ENCODE measurements at regions not wholly inside any gene's neighbourhood (a gene's known extent, or its start where the extent isn't known, plus 50 kb on each side); places are given as distances from the start of the nearest gene placed in this dataset.

- Histone ChIP-seq H3K36me3 (ENCODE audit: control insufficient read depth in 4 of 4, insufficient read depth in 4 of 4, low read length in 3 of 4) (no peaks in the 10 kb centered on the region), H3K27ac (ENCODE audit: insufficient read depth in 1 of 2, low read depth in 1 of 2, low read length in 2 of 2, poor library complexity in 1 of 2, severe bottlenecking in 2 of 2) (no peak overlapping the region), H3K9me3 (ENCODE audit: control extremely low read depth in 1 of 5, control insufficient read depth in 4 of 5, insufficient read depth in 2 of 5, low read depth in 1 of 5, low read length in 4 of 5) (peaks cover 0 to 2% (median 0%) of the 10 kb centered on the region in 5 experiments), H3K4me1 (ENCODE audit: control extremely low read depth in 1 of 4, control insufficient read depth in 4 of 4, insufficient read depth in 4 of 4, low read length in 3 of 4) (no peaks in the 10 kb centered on the region), H3K4me3 (ENCODE audit: control insufficient read depth in 1 of 7, extremely low read depth in 1 of 7, insufficient read depth in 4 of 7, low read depth in 2 of 7, low read length in 6 of 7) (no peak overlapping the region), H3K27me3 (replicated peaks in 2 of 5; ENCODE audit: control insufficient read depth in 4 of 5, insufficient read depth in 5 of 5, low read length in 4 of 5) (no peaks in the 10 kb centered on the region)
- WGBS (ENCODE audit: insufficient coverage), result 88% methylated on average over 1 of the region's 2 CpGs
- ChIA-PET POLR2A (no interaction called here), CTCF (no interaction called here)
- no peak for DNase-seq
Measured at GRCh38 chr9:83153030-83153429, 90.1 kb upstream of the RASEF start.

- peaks cover 0 to 5% (median 0%) of the 10 kb centered on the region in 5 experiments for H3K9me3 ChIP-seq (ENCODE audit: control extremely low read depth in 1 of 5, control insufficient read depth in 4 of 5, insufficient read depth in 2 of 5, low read depth in 1 of 5, low read length in 4 of 5)
- H3K4me1 ChIP-seq (ENCODE audit: control extremely low read depth in 1 of 4, control insufficient read depth in 4 of 4, insufficient read depth in 4 of 4, low read length in 3 of 4), result no peaks in the 10 kb centered on the region
- no peaks in the 10 kb centered on the region for H3K27me3 ChIP-seq (replicated peaks in 2 of 5; ENCODE audit: control insufficient read depth in 4 of 5, insufficient read depth in 5 of 5, low read length in 4 of 5)
- no peak overlapping the region for H3K27ac ChIP-seq (ENCODE audit: insufficient read depth in 1 of 2, low read depth in 1 of 2, low read length in 2 of 2, poor library complexity in 1 of 2, severe bottlenecking in 2 of 2)
- H3K4me3 ChIP-seq (ENCODE audit: control insufficient read depth in 1 of 7, extremely low read depth in 1 of 7, insufficient read depth in 4 of 7, low read depth in 2 of 7, low read length in 6 of 7), result no peak overlapping the region
- POLR2A ChIA-PET, result no interaction called here
- CTCF ChIA-PET, result no interaction called here
- no peak for DNase-seq
- WGBS (ENCODE audit: insufficient coverage), result no CpG with 5 or more reads among the region's 4 CpGs
- no peaks in the 10 kb centered on the region for H3K36me3 ChIP-seq (ENCODE audit: control insufficient read depth in 4 of 4, insufficient read depth in 4 of 4, low read length in 3 of 4)
Measured at GRCh38 chr9:83151627-83152137, 88.7 kb upstream of the RASEF start.

- no peak for DNase-seq
- WGBS (ENCODE audit: insufficient coverage), result 100% methylated on average over 1 of the region's 10 CpGs
- no peak overlapping the region for H3K4me3 ChIP-seq (ENCODE audit: control insufficient read depth in 1 of 7, extremely low read depth in 1 of 7, insufficient read depth in 4 of 7, low read depth in 2 of 7, low read length in 6 of 7)
- no peaks in the 10 kb centered on the region for H3K4me1 ChIP-seq (ENCODE audit: control extremely low read depth in 1 of 4, control insufficient read depth in 4 of 4, insufficient read depth in 4 of 4, low read length in 3 of 4)
- POLR2A ChIA-PET, result no interaction called here
- CTCF ChIA-PET, result no interaction called here
- no peaks in the 10 kb centered on the region for H3K27me3 ChIP-seq (replicated peaks in 2 of 5; ENCODE audit: control insufficient read depth in 4 of 5, insufficient read depth in 5 of 5, low read length in 4 of 5)
- no peak overlapping the region for H3K27ac ChIP-seq (ENCODE audit: insufficient read depth in 1 of 2, low read depth in 1 of 2, low read length in 2 of 2, poor library complexity in 1 of 2, severe bottlenecking in 2 of 2)
- H3K9me3 ChIP-seq (ENCODE audit: control extremely low read depth in 1 of 5, control insufficient read depth in 4 of 5, insufficient read depth in 2 of 5, low read depth in 1 of 5, low read length in 4 of 5), result peaks cover 0 to 5% (median 0%) of the 10 kb centered on the region in 5 experiments
- no peaks in the 10 kb centered on the region for H3K36me3 ChIP-seq (ENCODE audit: control insufficient read depth in 4 of 4, insufficient read depth in 4 of 4, low read length in 3 of 4)
Measured at GRCh38 chr9:83147315-83148149, 84.6 kb upstream of the RASEF start.

- POLR2A ChIA-PET, result interaction anchor here (0.6 kb wide), 1 partner anchor 52 kb away, joined by 3 read pairs; no protein-coding TSS in a partner anchor
Measured at GRCh38 chr9:83146325-83146724, 83.4 kb upstream of the RASEF start.

GRCh38 chr9:83144492-83144891 is 81.5 kb upstream of the RASEF start:
- H3K9me3 ChIP-seq (ENCODE audit: control extremely low read depth in 1 of 5, control insufficient read depth in 4 of 5, insufficient read depth in 2 of 5, low read depth in 1 of 5, low read length in 4 of 5), result peaks cover 0 to 5% (median 0%) of the 10 kb centered on the region in 5 experiments
- no peak overlapping the region for H3K4me3 ChIP-seq (ENCODE audit: control insufficient read depth in 1 of 7, extremely low read depth in 1 of 7, insufficient read depth in 4 of 7, low read depth in 2 of 7, low read length in 6 of 7)
- no peaks in the 10 kb centered on the region for H3K36me3 ChIP-seq (ENCODE audit: control insufficient read depth in 4 of 4, insufficient read depth in 4 of 4, low read length in 3 of 4)
- CTCF ChIA-PET, result no interaction called here
- POLR2A ChIA-PET, result no interaction called here
- no peak for DNase-seq
- H3K27me3 ChIP-seq (replicated peaks in 2 of 5; ENCODE audit: control insufficient read depth in 4 of 5, insufficient read depth in 5 of 5, low read length in 4 of 5), result no peaks in the 10 kb centered on the region
- H3K4me1 ChIP-seq (ENCODE audit: control extremely low read depth in 1 of 4, control insufficient read depth in 4 of 4, insufficient read depth in 4 of 4, low read length in 3 of 4), result no peaks in the 10 kb centered on the region
- H3K27ac ChIP-seq (ENCODE audit: insufficient read depth in 1 of 2, low read depth in 1 of 2, low read length in 2 of 2, poor library complexity in 1 of 2, severe bottlenecking in 2 of 2), result no peak overlapping the region

More at GRCh38 chr9:83146325-83146724, 83.4 kb upstream of the RASEF start:
- Histone ChIP-seq H3K27ac (ENCODE audit: insufficient read depth in 1 of 2, low read depth in 1 of 2, low read length in 2 of 2, poor library complexity in 1 of 2, severe bottlenecking in 2 of 2) (no peak overlapping the region), H3K4me3 (ENCODE audit: control insufficient read depth in 1 of 7, extremely low read depth in 1 of 7, insufficient read depth in 4 of 7, low read depth in 2 of 7, low read length in 6 of 7) (no peak overlapping the region), H3K36me3 (ENCODE audit: control insufficient read depth in 4 of 4, insufficient read depth in 4 of 4, low read length in 3 of 4) (no peaks in the 10 kb centered on the region), H3K4me1 (ENCODE audit: control extremely low read depth in 1 of 4, control insufficient read depth in 4 of 4, insufficient read depth in 4 of 4, low read length in 3 of 4) (no peaks in the 10 kb centered on the region), H3K9me3 (ENCODE audit: control extremely low read depth in 1 of 5, control insufficient read depth in 4 of 5, insufficient read depth in 2 of 5, low read depth in 1 of 5, low read length in 4 of 5) (peaks cover 0 to 5% (median 0%) of the 10 kb centered on the region in 5 experiments), H3K27me3 (replicated peaks in 2 of 5; ENCODE audit: control insufficient read depth in 4 of 5, insufficient read depth in 5 of 5, low read length in 4 of 5) (no peaks in the 10 kb centered on the region)
- DNase-seq, result no peak
- CTCF ChIA-PET, result no interaction called here
- WGBS (ENCODE audit: insufficient coverage), result 100% methylated on average over 2 of the region's 4 CpGs

- H3K27me3 ChIP-seq (replicated peaks in 2 of 5; ENCODE audit: control insufficient read depth in 4 of 5, insufficient read depth in 5 of 5, low read length in 4 of 5), result no peaks in the 10 kb centered on the region
- ChIA-PET POLR2A (no interaction called here), CTCF (no interaction called here)
Measured at GRCh38 chr9:83142389-83142788, 79.4 kb upstream of the RASEF start.

GRCh38 chr9:83141887-83142286 is 78.9 kb upstream of the RASEF start:
- no peaks in the 10 kb centered on the region for H3K9me3 ChIP-seq (ENCODE audit: control extremely low read depth in 1 of 5, control insufficient read depth in 4 of 5, insufficient read depth in 2 of 5, low read depth in 1 of 5, low read length in 4 of 5)
- POLR2A ChIA-PET, result no interaction called here
- no peaks in the 10 kb centered on the region for H3K4me1 ChIP-seq (ENCODE audit: control extremely low read depth in 1 of 4, control insufficient read depth in 4 of 4, insufficient read depth in 4 of 4, low read length in 3 of 4)
- no peak overlapping the region for H3K27ac ChIP-seq (ENCODE audit: insufficient read depth in 1 of 2, low read depth in 1 of 2, low read length in 2 of 2, poor library complexity in 1 of 2, severe bottlenecking in 2 of 2)
- no peak overlapping the region for H3K4me3 ChIP-seq (ENCODE audit: control insufficient read depth in 1 of 7, extremely low read depth in 1 of 7, insufficient read depth in 4 of 7, low read depth in 2 of 7, low read length in 6 of 7)
- no peaks in the 10 kb centered on the region for H3K27me3 ChIP-seq (replicated peaks in 2 of 5; ENCODE audit: control insufficient read depth in 4 of 5, insufficient read depth in 5 of 5, low read length in 4 of 5)
- H3K36me3 ChIP-seq (ENCODE audit: control insufficient read depth in 4 of 4, insufficient read depth in 4 of 4, low read length in 3 of 4), result no peaks in the 10 kb centered on the region
- CTCF ChIA-PET, result interaction anchor here (1.0 kb wide), 1 partner anchor 9 kb away, joined by 3 read pairs; no protein-coding TSS in a partner anchor
- no peak for DNase-seq

More at GRCh38 chr9:83142389-83142788, 79.4 kb upstream of the RASEF start:
- no peak for DNase-seq
- Histone ChIP-seq H3K4me3 (ENCODE audit: control insufficient read depth in 1 of 7, extremely low read depth in 1 of 7, insufficient read depth in 4 of 7, low read depth in 2 of 7, low read length in 6 of 7) (no peak overlapping the region), H3K4me1 (ENCODE audit: control extremely low read depth in 1 of 4, control insufficient read depth in 4 of 4, insufficient read depth in 4 of 4, low read length in 3 of 4) (no peaks in the 10 kb centered on the region), H3K36me3 (ENCODE audit: control insufficient read depth in 4 of 4, insufficient read depth in 4 of 4, low read length in 3 of 4) (no peaks in the 10 kb centered on the region), H3K9me3 (ENCODE audit: control extremely low read depth in 1 of 5, control insufficient read depth in 4 of 5, insufficient read depth in 2 of 5, low read depth in 1 of 5, low read length in 4 of 5) (no peaks in the 10 kb centered on the region), H3K27ac (ENCODE audit: insufficient read depth in 1 of 2, low read depth in 1 of 2, low read length in 2 of 2, poor library complexity in 1 of 2, severe bottlenecking in 2 of 2) (no peak overlapping the region)

Data from common myeloid progenitor, CD34-positive (primary cell).